Mucosa of rectum (tissue), 2 donors: ENCODE measurements at regions not wholly inside any gene's neighbourhood (a gene's known extent, or its start where the extent isn't known, plus 50 kb on each side); places are given as distances from the start of the nearest gene placed in this dataset.
"Not testable (repeated sequence)": the region's sequence is repeated elsewhere in the genome, so short reads cannot be mapped to it uniquely, and the experiment has no call there.

ENCODE experiments used
- H3K27ac ChIP-seq, 2 donors: one replicate each; pipeline ENCODE4 v1.7.0; 2013; ENCODE audit warnings: inconsistent platforms in 2 of 2, low read depth in 2 of 2, low read length in 2 of 2
- H3K27me3 ChIP-seq, 2 donors: one replicate each; pipeline ENCODE4 v1.7.0; 2013; ENCODE audit warnings: low read length in 2 of 2; ENCODE audit not compliant: control insufficient read depth in 2 of 2, insufficient read depth in 2 of 2
- H3K36me3 ChIP-seq, 2 donors: one replicate each; pipeline ENCODE4 v1.7.0; 2013; ENCODE audit warnings: low read length in 2 of 2; ENCODE audit not compliant: control insufficient read depth in 2 of 2, insufficient read depth in 2 of 2
- H3K4me1 ChIP-seq, 2 donors: one replicate each; pipeline ENCODE4 v1.7.0; 2013; ENCODE audit warnings: low read length in 2 of 2, mild to moderate bottlenecking in 1 of 2; ENCODE audit not compliant: control insufficient read depth in 2 of 2, insufficient read depth in 2 of 2
- H3K4me3 ChIP-seq, 2 donors: one replicate each; pipeline ENCODE4 v1.7.0; 2013; ENCODE audit warnings: low read length in 2 of 2
- H3K9ac ChIP-seq, 2 donors: one replicate each; pipeline ENCODE4 v1.7.0; 2013; ENCODE audit warnings: low read length in 2 of 2, low read depth in 1 of 2, mild to moderate bottlenecking in 1 of 2
- H3K9me3 ChIP-seq, 2 donors: one replicate each; pipeline ENCODE4 v1.7.0; 2013; ENCODE audit warnings: low read length in 2 of 2; ENCODE audit not compliant: control insufficient read depth in 2 of 2
- donor health status: healthy.
- donor health status: Normal muscosa, but diverticular disease.

GRCh38 chr5:98321361-98321760 is 452.1 kb upstream of the RGMB start:
- Histone ChIP-seq H3K4me3 (no peak overlapping the region), H3K27me3 (no peaks in the 10 kb centered on the region), H3K9me3 (no peaks in the 10 kb centered on the region), H3K27ac (no peak overlapping the region), H3K9ac (no peak overlapping the region), H3K4me1 (no peaks in the 10 kb centered on the region), H3K36me3 (no peaks in the 10 kb centered on the region)

DNA sequence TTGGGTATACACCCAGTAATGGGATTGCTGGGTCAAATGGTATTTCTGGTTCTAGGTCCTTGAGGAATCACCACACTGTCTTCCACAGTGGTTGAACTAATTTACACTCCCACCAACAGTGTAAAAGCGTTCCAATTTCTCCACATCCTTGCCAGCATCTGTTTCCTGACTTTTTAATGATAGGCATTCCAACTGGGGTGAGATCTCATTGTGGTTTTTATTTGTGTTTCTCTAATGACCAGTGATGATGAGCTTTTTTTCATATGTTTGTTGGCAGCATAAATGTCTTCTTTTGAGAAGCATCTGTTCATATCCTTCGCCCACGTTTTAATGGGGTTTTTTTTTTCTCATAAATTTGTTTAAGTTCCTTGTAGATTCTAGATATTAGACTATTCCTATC is 448.3 kb upstream of the RGMB start:
- not testable (repeated sequence) for H3K9me3 ChIP-seq, H3K27ac ChIP-seq, H3K36me3 ChIP-seq, H3K4me1 ChIP-seq, H3K27me3 ChIP-seq, H3K4me3 ChIP-seq, H3K9ac ChIP-seq

- Histone ChIP-seq H3K4me1 (no peaks in the 10 kb centered on the region), H3K4me3 (no peak overlapping the region), H3K36me3 (no peaks in the 10 kb centered on the region)
Measured at GRCh38 chr5:98328015-98328414, 445.4 kb upstream of the RGMB start.

GRCh38 chr5:98330871-98331270 is 442.6 kb upstream of the RGMB start:
- Histone ChIP-seq H3K4me1 (no peaks in the 10 kb centered on the region), H3K27me3 (no peaks in the 10 kb centered on the region), H3K9me3 (no peaks in the 10 kb centered on the region), H3K9ac (no peak overlapping the region), H3K36me3 (no peaks in the 10 kb centered on the region), H3K27ac (no peak overlapping the region), H3K4me3 (no peak overlapping the region)

More at GRCh38 chr5:98328015-98328414, 445.4 kb upstream of the RGMB start:
- no peak overlapping the region for H3K9ac ChIP-seq
- H3K27ac ChIP-seq, result no peak overlapping the region
- H3K9me3 ChIP-seq, result no peaks in the 10 kb centered on the region
- H3K27me3 ChIP-seq, result no peaks in the 10 kb centered on the region

GRCh38 chr5:98333921-98334320 is 439.5 kb upstream of the RGMB start:
- H3K36me3 ChIP-seq, result no peaks in the 10 kb centered on the region
- H3K4me1 ChIP-seq, result no peaks in the 10 kb centered on the region
- H3K27ac ChIP-seq, result no peak overlapping the region
- H3K9me3 ChIP-seq, result no peaks in the 10 kb centered on the region
- no peak overlapping the region for H3K9ac ChIP-seq
- no peak overlapping the region for H3K4me3 ChIP-seq
- H3K27me3 ChIP-seq, result no peaks in the 10 kb centered on the region

GRCh38 chr5:98334946-98335345 is 438.5 kb upstream of the RGMB start:
- Histone ChIP-seq H3K4me3 (no peak overlapping the region), H3K9me3 (no peaks in the 10 kb centered on the region), H3K4me1 (no peaks in the 10 kb centered on the region), H3K27me3 (no peaks in the 10 kb centered on the region), H3K27ac (no peak overlapping the region), H3K9ac (no peak overlapping the region), H3K36me3 (no peaks in the 10 kb centered on the region)

- H3K4me3 ChIP-seq, result no peak overlapping the region
- H3K27me3 ChIP-seq, result no peaks in the 10 kb centered on the region
- no peak overlapping the region for H3K27ac ChIP-seq
- no peaks in the 10 kb centered on the region for H3K9me3 ChIP-seq
- H3K36me3 ChIP-seq, result no peaks in the 10 kb centered on the region
- H3K4me1 ChIP-seq, result no peaks in the 10 kb centered on the region
- no peak overlapping the region for H3K9ac ChIP-seq
Measured at GRCh38 chr5:98339141-98339848, 434.2 kb upstream of the RGMB start.

GRCh38 chr5:98341038-98342032 is 432.1 kb upstream of the RGMB start:
- H3K9me3 ChIP-seq, result no peaks in the 10 kb centered on the region
- no peak overlapping the region for H3K4me3 ChIP-seq
- H3K36me3 ChIP-seq, result no peaks in the 10 kb centered on the region
- H3K27ac ChIP-seq, result no peak overlapping the region
- H3K9ac ChIP-seq, result no peak overlapping the region
- no peaks in the 10 kb centered on the region for H3K27me3 ChIP-seq
- no peaks in the 10 kb centered on the region for H3K4me1 ChIP-seq

GRCh38 chr5:98342958-98343660 is 430.4 kb upstream of the RGMB start:
- H3K4me3 ChIP-seq, H3K36me3 ChIP-seq, H3K4me1 ChIP-seq, H3K9ac ChIP-seq, H3K27ac ChIP-seq, H3K9me3 ChIP-seq, H3K27me3 ChIP-seq: not testable (repeated sequence)
